GM18502 (cell line): ENCODE measurements at regions not wholly inside any gene's neighbourhood (a gene's known extent, or its start where the extent isn't known, plus 50 kb on each side); places are given as distances from the start of the nearest gene placed in this dataset.
"Not testable (repeated sequence)": the region's sequence is repeated elsewhere in the genome, so short reads cannot be mapped to it uniquely, and the experiment has no call there.

Experiments
- ATAC-seq: cut with Tn5 transposase; IDR thresholded peaks from one replicate; pipeline ENCODE4 v1.9.1; 2021; ENCODE audit warnings: mild to moderate bottlenecking; ENCODE audit not compliant: unreplicated experiment, poor library complexity

DNA sequence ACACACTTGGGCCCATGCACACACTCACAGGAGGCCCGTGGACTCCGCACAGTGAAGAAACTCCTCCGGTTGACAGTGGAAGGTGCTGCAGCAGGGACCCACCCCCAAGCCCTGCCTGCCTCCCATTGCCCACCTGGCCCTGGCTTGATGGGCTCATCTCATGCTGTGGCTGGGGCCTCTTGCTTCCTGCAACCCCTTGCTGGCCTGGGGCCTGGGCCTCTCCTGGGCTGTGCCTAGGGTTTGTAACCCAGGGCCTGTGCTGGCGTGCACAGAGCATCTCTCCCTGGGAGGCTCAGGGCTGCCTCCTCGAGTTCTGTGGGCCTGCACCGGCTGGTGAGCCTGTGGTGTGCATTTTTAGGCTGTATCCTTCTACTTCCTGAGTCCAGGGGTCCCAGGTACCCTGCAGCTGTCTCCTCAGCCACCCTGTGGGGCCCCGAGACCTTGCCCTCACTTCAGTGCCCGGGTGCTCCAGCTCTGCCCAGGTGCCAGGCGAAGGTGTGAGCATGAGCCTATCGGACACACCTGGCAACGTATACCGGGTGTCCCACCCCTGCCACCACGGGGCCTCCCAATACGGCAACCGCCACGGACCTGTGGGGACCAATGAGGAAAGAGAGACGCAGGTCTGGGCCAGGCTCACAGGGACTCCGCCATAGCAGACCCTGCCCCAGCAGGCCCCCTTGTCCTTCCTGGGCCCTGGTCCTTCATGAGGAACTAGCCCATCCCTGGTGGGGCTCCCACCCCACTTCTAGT lies 158.3 kb upstream of the POTEB2 start:
- not testable (repeated sequence) for ATAC-seq

DNA sequence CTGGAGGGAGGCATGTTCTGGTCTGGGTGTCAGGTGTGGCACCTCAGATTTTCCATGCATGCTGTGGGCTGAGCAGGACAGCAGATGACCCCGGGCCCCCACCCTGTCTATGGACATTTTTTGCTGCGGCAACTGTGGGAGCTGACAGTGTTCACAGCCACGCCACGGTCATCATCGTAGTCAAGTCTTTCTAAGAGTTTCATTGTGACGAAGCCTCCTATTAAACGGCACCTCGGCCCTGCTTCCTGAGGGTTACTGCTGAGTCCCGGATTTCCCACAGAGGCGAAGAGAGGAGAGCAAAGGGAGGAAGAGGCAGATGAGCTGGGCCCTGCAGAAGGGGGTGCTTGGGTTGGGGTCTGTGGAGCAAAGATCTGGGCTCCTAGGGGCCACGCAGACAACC lies 152.1 kb upstream of the POTEB2 start:
- not testable (repeated sequence) for ATAC-seq

DNA sequence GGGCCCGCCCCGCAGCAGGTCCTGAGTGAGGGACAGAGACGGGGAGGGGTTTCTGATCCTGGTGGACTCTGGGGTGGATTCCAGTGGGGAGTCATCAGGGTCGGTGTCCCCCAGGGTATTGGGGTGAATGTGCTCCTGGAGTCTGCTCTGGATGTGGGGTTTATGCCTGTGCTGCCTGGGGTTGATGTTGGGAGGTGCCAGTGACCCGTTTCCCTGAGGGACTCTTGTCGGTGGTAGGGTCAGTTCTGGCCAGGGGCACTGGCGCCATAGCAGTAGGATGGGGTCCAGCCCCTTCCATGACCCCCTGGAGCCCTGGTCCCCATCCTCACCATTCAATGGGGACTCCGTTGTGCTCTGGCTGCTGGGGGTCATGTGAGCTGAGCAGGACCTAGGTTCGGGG lies 151.2 kb upstream of the POTEB2 start:
- ATAC-seq: not testable (repeated sequence)

- not testable (repeated sequence) for ATAC-seq
Observed at GRCh38 chr15:21016589-21016988, 150.5 kb upstream of the POTEB2 start.

DNA sequence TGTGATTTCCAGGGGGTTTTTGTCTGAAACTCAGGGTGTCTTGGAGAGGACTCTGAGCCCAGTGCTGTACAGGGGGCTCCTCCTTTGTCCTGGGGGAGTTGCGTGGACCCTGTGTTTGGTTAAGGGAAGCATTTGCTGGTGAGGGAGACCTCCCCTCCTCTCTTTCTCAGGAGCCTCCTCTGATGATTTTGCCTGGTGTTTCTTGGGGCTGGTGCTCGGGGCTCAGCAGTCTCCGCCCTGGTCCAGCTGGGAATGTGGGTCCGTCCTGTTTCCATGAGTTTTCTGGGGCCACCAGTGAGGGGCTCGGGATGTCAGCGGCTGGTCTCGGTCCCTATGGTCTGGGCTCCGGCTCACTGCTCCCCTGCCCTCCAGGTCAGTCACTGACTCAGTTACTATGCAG lies 149.1 kb upstream of the POTEB2 start:
- ATAC-seq: not testable (repeated sequence)

GRCh38 chr15:21013308-21013707 lies 147.2 kb upstream of the POTEB2 start:
- ATAC-seq: not testable (repeated sequence)

- ATAC-seq: not testable (repeated sequence)
Observed at GRCh38 chr15:21009651-21010050, 143.5 kb upstream of the POTEB2 start.

- not testable (repeated sequence) for ATAC-seq
Observed at GRCh38 chr15:21003459-21003858, 137.3 kb upstream of the POTEB2 start.

DNA sequence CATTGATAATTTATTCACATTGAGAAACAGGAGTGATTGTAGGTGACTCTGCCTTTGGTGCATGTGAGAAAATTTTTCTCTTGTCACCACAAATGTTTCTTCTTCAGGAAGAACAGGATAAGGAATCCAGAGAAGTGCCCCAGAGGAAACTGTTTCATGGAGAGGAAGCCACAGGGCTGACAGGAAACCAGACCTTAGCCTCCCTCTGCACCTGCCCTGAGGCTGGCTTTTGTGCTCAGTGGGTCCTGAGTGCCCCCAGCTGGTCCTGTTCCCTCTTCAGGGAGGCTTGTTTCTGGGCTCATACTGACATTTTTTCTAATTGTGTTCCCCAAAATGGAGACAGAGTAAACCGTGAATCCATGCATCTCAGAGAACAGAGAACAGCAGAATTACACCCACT lies 135.8 kb upstream of the POTEB2 start:
- not testable (repeated sequence) for ATAC-seq

DNA sequence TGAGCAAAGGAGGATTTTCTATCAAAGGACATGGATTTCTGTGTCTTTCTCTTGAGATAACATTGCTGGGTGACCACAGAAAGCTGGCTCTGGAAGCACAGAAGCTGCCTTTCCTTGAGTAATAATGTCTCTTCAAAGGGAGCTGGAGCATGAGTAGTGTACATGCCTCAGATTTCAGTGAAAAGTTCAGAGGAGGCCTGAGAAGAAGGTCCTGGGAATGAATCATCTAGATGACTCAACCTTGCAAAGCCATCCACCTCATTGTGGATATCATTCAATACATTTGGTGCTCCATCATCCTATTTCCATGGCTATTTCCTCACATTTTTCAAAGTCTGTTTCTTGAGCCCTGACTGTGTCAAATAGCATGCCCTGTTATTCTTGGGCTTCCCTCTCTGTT lies 125.6 kb upstream of the POTEB2 start:
- ATAC-seq: not testable (repeated sequence)

DNA sequence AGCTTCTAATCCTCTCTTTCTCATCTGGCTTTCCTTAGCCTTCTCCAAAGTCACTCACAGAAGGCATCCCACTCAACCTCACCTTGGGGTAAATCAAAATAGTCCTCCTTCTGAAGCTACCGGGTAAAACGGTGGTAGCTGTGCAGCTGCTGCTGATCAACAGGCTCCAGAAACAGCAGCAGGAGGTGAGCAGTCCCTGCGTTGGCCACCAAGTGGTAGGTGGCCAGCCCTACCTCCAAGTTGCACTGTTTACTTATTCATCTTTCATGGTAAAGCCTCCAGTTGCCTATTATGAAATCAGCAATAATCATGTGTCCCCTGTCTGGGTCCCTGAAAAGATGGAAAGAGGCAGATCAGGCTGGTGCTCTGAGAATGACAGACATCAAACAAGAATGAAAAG lies 125.1 kb upstream of the POTEB2 start:
- ATAC-seq: not testable (repeated sequence)

DNA sequence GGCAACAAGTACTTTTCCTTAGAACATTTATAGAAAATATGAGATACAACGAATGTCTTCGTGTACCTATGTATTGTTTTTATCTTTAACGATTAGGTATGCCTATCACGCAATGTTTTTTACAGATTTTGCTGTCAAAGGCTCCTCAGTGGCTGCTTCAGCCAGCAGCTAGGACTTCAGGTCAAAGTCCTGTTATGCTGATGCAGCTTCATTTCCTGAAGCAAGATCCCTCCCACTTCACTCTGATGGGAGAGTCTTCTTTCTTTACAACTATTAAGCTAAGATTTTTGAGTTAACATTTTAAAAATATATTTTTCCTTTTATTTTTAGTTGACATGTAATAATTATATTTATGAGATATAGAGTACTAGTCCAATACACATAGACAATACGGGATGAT lies 120.7 kb upstream of the POTEB2 start:
- not testable (repeated sequence) for ATAC-seq

GRCh38 chr15:20978057-20978456 lies 111.9 kb upstream of the POTEB2 start:
- peak; percentile 96 for ATAC-seq

DNA sequence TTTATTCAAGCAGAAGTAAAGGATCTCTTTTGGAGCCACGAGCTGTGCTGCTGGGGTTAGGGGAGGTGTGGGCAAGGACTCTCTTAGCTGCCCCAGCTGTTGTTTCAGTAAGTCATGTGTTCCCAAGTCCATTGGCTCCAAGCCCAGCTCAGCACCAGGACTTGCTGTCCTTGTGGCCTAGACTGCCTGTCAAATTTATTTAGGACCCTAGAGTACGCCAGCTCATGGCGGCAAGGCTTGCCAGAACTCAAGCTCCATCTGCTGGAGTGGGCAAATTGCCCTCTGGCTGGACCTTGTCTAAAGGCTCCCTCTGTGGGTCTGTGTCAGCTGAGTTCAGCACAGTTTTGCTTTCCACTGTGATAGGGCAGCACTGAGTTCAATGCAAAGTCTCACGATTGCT lies 106.6 kb upstream of the POTEB2 start:
- ATAC-seq: not testable (repeated sequence)

DNA sequence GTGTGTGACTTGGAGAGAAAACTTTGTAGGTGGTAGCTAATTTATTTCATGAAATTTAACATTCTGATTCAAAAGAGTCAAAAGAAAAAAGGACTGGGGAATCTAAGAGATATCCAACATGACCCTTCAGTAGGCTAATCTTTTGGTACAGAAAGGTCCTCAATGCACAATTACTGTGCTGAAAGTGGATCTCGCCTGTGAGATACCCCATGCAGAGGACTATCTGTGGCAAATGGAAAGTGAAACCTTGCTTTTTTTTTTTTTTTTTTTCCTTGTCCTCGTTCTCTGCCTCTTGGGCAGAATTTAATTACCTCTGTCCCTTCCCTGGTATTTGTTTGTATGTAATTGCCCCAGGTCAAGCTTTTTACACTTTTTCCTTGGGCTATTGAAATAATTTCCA lies 93.2 kb upstream of the POTEB2 start:
- ATAC-seq: not testable (repeated sequence)

GRCh38 chr15:20929322-20929721 lies 63.2 kb upstream of the POTEB2 start:
- ATAC-seq: not testable (repeated sequence)
